HG02678 (cell line): ENCODE measurements at regions not wholly inside any gene's neighbourhood (a gene's known extent, or its start where the extent isn't known, plus 50 kb on each side); places are given as distances from the start of the nearest gene placed in this dataset.
"Not testable (repeated sequence)": the region's sequence is repeated elsewhere in the genome, so short reads cannot be mapped to it uniquely, and the experiment has no call there.

Experiments
- ATAC-seq: cut with Tn5 transposase; IDR thresholded peaks from one replicate; pipeline ENCODE4 v1.9.1; 2021; ENCODE audit warnings: mild to moderate bottlenecking, moderate library complexity; ENCODE audit not compliant: unreplicated experiment

- no peak for ATAC-seq
These were observed 230.3 kb downstream of the DAD1 start for GRCh38 chr14:22358726-22359125.

GRCh38 chr14:22349281-22349680 is 239.7 kb downstream of the DAD1 start:
- not testable (repeated sequence) for ATAC-seq

GRCh38 chr14:22344673-22345072 is 244.4 kb downstream of the DAD1 start:
- no peak for ATAC-seq

GRCh38 chr14:22344209-22344608 is 244.8 kb downstream of the DAD1 start:
- ATAC-seq, result not testable (repeated sequence)

GRCh38 chr14:22341049-22341448 is 248.0 kb downstream of the DAD1 start:
- no peak for ATAC-seq

GRCh38 chr14:22338917-22339715 is 249.9 kb downstream of the DAD1 start:
- no peak for ATAC-seq

GRCh38 chr14:22338381-22338780 is 250.6 kb downstream of the DAD1 start:
- ATAC-seq, result no peak

- ATAC-seq, result no peak
These were observed 251.1 kb downstream of the DAD1 start for GRCh38 chr14:22337938-22338337.

- no peak for ATAC-seq
These were observed 251.5 kb downstream of the DAD1 start for GRCh38 chr14:22337521-22337920.

GRCh38 chr14:22336031-22336430 is 253.0 kb downstream of the DAD1 start:
- no peak for ATAC-seq

- no peak for ATAC-seq
These were observed 254.4 kb downstream of the DAD1 start for GRCh38 chr14:22334627-22335026.

GRCh38 chr14:22334275-22334577 is 254.8 kb downstream of the DAD1 start:
- ATAC-seq, result no peak

- ATAC-seq, result no peak
These were observed 255.4 kb downstream of the DAD1 start for GRCh38 chr14:22333422-22334274.

- no peak for ATAC-seq
These were observed 256.2 kb downstream of the DAD1 start for GRCh38 chr14:22332686-22333421.

GRCh38 chr14:22329371-22329770 is 259.7 kb downstream of the DAD1 start:
- no peak for ATAC-seq

GRCh38 chr14:22325676-22326400 is 263.2 kb downstream of the DAD1 start:
- ATAC-seq, result no peak

- ATAC-seq, result no peak
These were observed 268.7 kb downstream of the DAD1 start for GRCh38 chr14:22320362-22320750.

- no peak for ATAC-seq
These were observed 269.3 kb downstream of the DAD1 start for GRCh38 chr14:22319526-22320361.

- no peak for ATAC-seq
These were observed 270.1 kb downstream of the DAD1 start for GRCh38 chr14:22318951-22319350.

- ATAC-seq, result no peak
These were observed 272.6 kb downstream of the DAD1 start for GRCh38 chr14:22316473-22316872.
